Endothelial cell of umbilical vein (primary cell): ENCODE measurements at regions not wholly inside any gene's neighbourhood (a gene's known extent, or its start where the extent isn't known, plus 50 kb on each side); places are given as distances from the start of the nearest gene placed in this dataset.

Experiments
- BruUV-seq: library from RNA; stranded (reverse); fragments of 400-500 nt; replicated peaks from 2 replicates; lab custom pipeline; 2021; lab: Mats Ljungman, UMichigan
- CTCF ChIA-PET: fragments of 300-600, 350-600 bp; sonication (Branson Sonifier 250); formaldehyde crosslinking; loops from one replicate; lab custom pipeline; 2021; ENCODE audit warnings: antibody characterized with exemption, inconsistent platforms; lab: Charles Lee
- POLR2A ChIA-PET: fragments of 300-600, 350-600 bp; sonication (Branson Sonifier 250); formaldehyde crosslinking; loops from one replicate; lab custom pipeline; 2021; ENCODE audit warnings: antibody characterized with exemption, inconsistent platforms; lab: Charles Lee
- DNase-seq: peaks from one replicate; pipeline ENCODE4 v3.0.0-alpha.2; 2011; ENCODE audit warnings: low read depth, low spot score
- FAIRE-seq: peaks from 2 replicates; lab custom pipeline; 2011; peaks lifted over from hg19 to GRCh38; lab: Jason Lieb, UNC
- H2AFZ ChIP-seq: 2 replicates; pipeline ENCODE4 v1.6.0; 2012; ENCODE audit warnings: low read depth, low read length, control low read depth, inconsistent platforms
- H3K27ac ChIP-seq: 2 replicates; pipeline ENCODE4 v1.5.1; 2011; ENCODE audit warnings: low read depth, mild to moderate bottlenecking, control low read depth, low read length, moderate library complexity; ENCODE audit not compliant: insufficient read depth
- H3K27me3 ChIP-seq, 2 experiments: 2 replicates each; pipeline versions ENCODE4 v1.6.0 to v1.6.1; 2011; ENCODE audit warnings: low read length in 2 of 2, mixed read lengths in 1 of 2; ENCODE audit not compliant: control insufficient read depth in 2 of 2, insufficient read depth in 2 of 2
- H3K36me3 ChIP-seq, 2 experiments: 2 replicates in 1 of 2; 3 replicates in 1 of 2; pipeline ENCODE4 v1.5.1; 2011; ENCODE audit warnings: low read length in 2 of 2, mild to moderate bottlenecking in 1 of 2, moderate library complexity in 1 of 2; ENCODE audit not compliant: control insufficient read depth in 2 of 2, insufficient read depth in 2 of 2; ENCODE audit errors: extremely low read depth in 1 of 2
- H3K4me1 ChIP-seq: 3 replicates; pipeline ENCODE4 v1.5.1; 2011; ENCODE audit warnings: mild to moderate bottlenecking, low read length; ENCODE audit not compliant: control insufficient read depth, insufficient read depth; ENCODE audit errors: extremely low read depth
- H3K4me2 ChIP-seq: 2 replicates; pipeline ENCODE4 v1.6.1; 2011; ENCODE audit warnings: low read length, control low read depth, mixed read lengths; ENCODE audit not compliant: insufficient read depth
- H3K4me3 ChIP-seq, 3 experiments: fragments of 200-600 bp in 1 of 3; sonication (generic), shearing (Covaris generic) in 1 of 3; replicated peaks in 1 of 3; 2 replicates each; pipeline ENCODE4 v1.5.1; 2011 to 2016; ENCODE audit warnings: control low read depth in 3 of 3, low read length in 3 of 3, mild to moderate bottlenecking in 2 of 3, inconsistent platforms in 1 of 3, low read depth in 1 of 3, moderate library complexity in 1 of 3; ENCODE audit not compliant: insufficient read depth in 1 of 3
- H3K79me2 ChIP-seq: 2 replicates; pipeline ENCODE4 v1.6.0; 2012; ENCODE audit warnings: low read length, inconsistent platforms; ENCODE audit not compliant: control insufficient read depth, insufficient read depth
- H3K9ac ChIP-seq: replicated peaks from 2 replicates; pipeline ENCODE3; 2011; ENCODE audit warnings: low read length, control low read depth; ENCODE audit not compliant: insufficient read depth; ENCODE audit errors: extremely low read depth
- H3K9me1 ChIP-seq: replicated peaks from 3 replicates; pipeline ENCODE4 v1.6.0; 2011; ENCODE audit warnings: mild to moderate bottlenecking, low read length; ENCODE audit not compliant: control insufficient read depth, insufficient read depth; ENCODE audit errors: extremely low read depth
- H3K9me3 ChIP-seq: replicated peaks from 2 replicates; pipeline ENCODE4 v1.5.1; 2012; ENCODE audit warnings: low read length, inconsistent platforms; ENCODE audit not compliant: control insufficient read depth, insufficient read depth
- H4K20me1 ChIP-seq: replicated peaks from 2 replicates; pipeline ENCODE3; 2011; ENCODE audit warnings: mild to moderate bottlenecking, low read length; ENCODE audit not compliant: control insufficient read depth, insufficient read depth; ENCODE audit errors: extremely low read depth
- CTCF ChIP-seq, 2 donors: IDR thresholded peaks; 1 replicate in 1 of 2; 2 replicates in 1 of 2; pipeline ENCODE4 v1.5.1; 2011; ENCODE audit warnings: low read length in 2 of 2, mild to moderate bottlenecking in 2 of 2, moderate library complexity in 2 of 2, control low read depth in 1 of 2, inconsistent platforms in 1 of 2, low read depth in 1 of 2; ENCODE audit not compliant: insufficient read depth in 1 of 2; ENCODE audit errors: extremely low read depth in 1 of 2
- GATA2 ChIP-seq: IDR thresholded peaks from 2 replicates; pipeline ENCODE4 v1.7.0; 2011; ENCODE audit warnings: low read depth, mild to moderate bottlenecking, moderate library complexity, mixed read lengths, low read length; ENCODE audit not compliant: insufficient read length, insufficient read depth
- MAX ChIP-seq: IDR thresholded peaks from 2 replicates; pipeline ENCODE4 v1.6.1; 2011; ENCODE audit not compliant: insufficient read depth, insufficient read length
- MYC ChIP-seq: IDR thresholded peaks from one replicate; pipeline ENCODE4 v1.6.1; 2011; ENCODE audit warnings: mild to moderate bottlenecking, low read depth, low read length
- POLR2A ChIP-seq: IDR thresholded peaks from 2 replicates; pipeline ENCODE4 v1.6.1; 2012; ENCODE audit warnings: low read depth, mild to moderate bottlenecking, control low read depth, low read length
- POLR2AphosphoS5 ChIP-seq: IDR thresholded peaks from 2 replicates; pipeline ENCODE4 v1.6.1; 2012; ENCODE audit warnings: low read depth, mild to moderate bottlenecking, control low read depth, low read length, moderate library complexity; ENCODE audit not compliant: insufficient read depth
- dilution Hi-C: fragments of 300-500 bp; cut with MboI; formaldehyde crosslinking; loops from one replicate; pipeline ENCODE4 v1.15.0; 2019; ENCODE audit warnings: low sequenced_read_pairs; ENCODE audit not compliant: extremely low pct_ligation_motif_present
- intact Hi-C: fragments of 100-400 bp; cut with micrococcal nuclease; formaldehyde crosslinking; loops from one replicate; pipeline ENCODE4 v1.10.0; 2022

GRCh38 chr7:104271948-104272347, 56.5 kb upstream of the LHFPL3 start:
- Histone ChIP-seq H3K4me2 (no peak overlapping the region), H3K9ac (no peak overlapping the region), H3K4me1 (no peaks in the 10 kb centered on the region), H2AFZ (no peak overlapping the region), H4K20me1 (no peaks in the 10 kb centered on the region), H3K27me3 (peaks cover 1 to 3% of the 10 kb centered on the region in 2 experiments), H3K36me3 (no peaks in the 10 kb centered on the region), H3K27ac (no peak overlapping the region), H3K79me2 (no peaks in the 10 kb centered on the region), H3K9me3 (no peaks in the 10 kb centered on the region), H3K9me1 (no peaks in the 10 kb centered on the region), H3K4me3 (no peak overlapping the region)
- ChIA-PET POLR2A (no interaction called here), CTCF (interaction anchor here (2.4 kb wide), 1 partner anchor 41 kb away, joined by 12 read pairs; no protein-coding TSS in a partner anchor)
- no peak for TF ChIP-seq MAX
- no peak for TF ChIP-seq POLR2AphosphoS5
- TF ChIP-seq CTCF (IDR thresholded peaks at IDR 0.05; ENCODE audit: extremely low read depth in 1 of 2, insufficient read depth in 1 of 2, low read depth in 1 of 2, low read length in 2 of 2), result no peak
- no peak for TF ChIP-seq MYC
- no peak for TF ChIP-seq POLR2A
- no peak for TF ChIP-seq GATA2
- DNase-seq (no peak), FAIRE-seq (no peak)
- no TSS peak for BruUV-seq
- dilution Hi-C loops, result no loop called here
- intact Hi-C loops, result loop anchor here (1.0 to 2.0 kb wide), 2 partner anchors 576 to 645 kb away; no protein-coding TSS in a partner anchor
